Fibroblast of skin of back (primary cell): ENCODE measurements at regions not wholly inside any gene's neighbourhood (a gene's known extent, or its start where the extent isn't known, plus 50 kb on each side); places are given as distances from the start of the nearest gene placed in this dataset.

Source experiments
- DNase-seq: peaks from one replicate; pipeline ENCODE4 v3.0.0-alpha.2; 2013

DNA sequence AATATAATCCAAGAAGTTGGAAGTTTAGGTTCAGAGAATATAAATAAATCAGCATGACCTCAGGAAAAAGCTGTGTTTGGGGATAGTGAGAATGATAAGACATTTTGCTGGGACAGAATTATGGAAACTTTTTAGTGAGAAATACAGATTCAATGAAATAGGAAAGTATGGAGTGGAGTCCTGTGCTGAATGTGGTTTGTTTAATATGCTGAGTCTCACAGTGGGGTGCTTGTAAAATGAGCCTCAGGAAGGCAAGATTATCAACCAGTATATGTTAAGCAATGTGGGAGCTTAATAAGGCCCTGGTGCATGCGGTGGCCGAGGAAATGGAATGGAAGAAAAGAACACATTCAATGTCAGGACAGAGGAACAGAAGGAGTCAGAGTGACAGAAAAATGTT lies 1554.7 kb upstream of the TENM3 start:
- no peak for DNase-seq

DNA sequence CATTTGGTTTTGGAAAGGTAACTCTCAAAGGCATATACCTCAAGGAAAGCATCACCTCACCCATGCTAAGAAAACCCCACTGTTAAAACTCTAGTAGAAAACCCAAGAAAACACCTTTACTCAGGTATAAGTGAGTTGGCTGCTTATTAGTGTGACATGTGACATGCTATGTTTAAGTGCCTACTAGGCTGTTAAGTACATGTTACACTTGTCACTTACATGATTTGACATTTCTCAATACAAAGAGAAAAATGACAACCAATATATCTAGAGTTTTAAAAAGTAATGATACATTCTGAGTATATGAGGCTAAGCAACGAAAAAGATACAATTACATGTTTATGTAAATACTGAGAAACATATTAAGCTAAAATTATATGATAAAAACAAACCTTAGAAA lies 1548.3 kb upstream of the TENM3 start:
- no peak for DNase-seq

DNA sequence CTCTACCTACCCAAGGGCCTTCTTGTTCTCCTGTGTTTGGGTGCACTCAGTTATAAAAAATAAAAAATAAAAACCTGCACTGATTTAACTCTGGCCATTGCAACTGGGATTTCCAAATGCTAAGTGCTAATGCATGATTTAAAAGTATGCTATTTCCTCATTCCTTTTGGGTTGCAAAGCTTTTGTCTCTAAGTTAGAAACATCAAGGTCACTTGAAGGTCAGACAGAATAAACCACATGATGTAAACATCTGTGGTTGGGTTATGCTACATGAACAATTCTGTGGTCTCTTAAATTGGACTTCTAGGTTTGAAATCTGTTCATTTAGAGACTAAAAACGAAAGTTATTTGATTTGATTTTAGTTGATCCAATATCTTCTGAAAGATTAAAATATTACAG lies 1547.4 kb upstream of the TENM3 start:
- peak; percentile 74 for DNase-seq

DNA sequence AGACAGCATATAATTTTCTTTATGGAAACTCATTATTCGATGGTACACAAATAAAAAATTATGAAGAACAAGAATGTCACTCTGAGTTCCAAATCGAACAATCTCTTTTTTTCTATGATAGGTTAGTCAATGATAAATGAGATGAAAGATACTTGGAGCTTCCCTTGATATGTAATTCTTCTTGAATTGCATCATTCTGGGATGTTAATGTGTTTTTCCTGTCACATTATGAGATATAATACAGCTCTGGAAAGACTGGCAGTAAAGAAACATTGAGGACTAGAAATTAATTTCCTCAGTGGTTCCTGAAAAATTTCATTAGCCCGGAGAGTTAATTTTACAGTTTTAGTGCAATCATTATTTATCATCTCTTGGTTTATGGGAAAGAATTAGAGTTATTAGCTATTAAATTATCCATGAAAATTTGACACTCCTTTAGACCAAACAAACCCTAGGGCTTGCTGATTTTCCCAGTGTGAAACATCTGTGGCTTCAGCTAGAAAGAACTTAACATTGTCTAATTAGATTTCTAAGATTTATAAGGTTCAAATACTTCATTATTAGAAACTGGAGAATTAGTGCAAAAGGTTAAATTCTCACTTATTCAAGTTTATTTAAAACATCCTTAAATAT lies 1546.6 kb upstream of the TENM3 start:
- no peak for DNase-seq

DNA sequence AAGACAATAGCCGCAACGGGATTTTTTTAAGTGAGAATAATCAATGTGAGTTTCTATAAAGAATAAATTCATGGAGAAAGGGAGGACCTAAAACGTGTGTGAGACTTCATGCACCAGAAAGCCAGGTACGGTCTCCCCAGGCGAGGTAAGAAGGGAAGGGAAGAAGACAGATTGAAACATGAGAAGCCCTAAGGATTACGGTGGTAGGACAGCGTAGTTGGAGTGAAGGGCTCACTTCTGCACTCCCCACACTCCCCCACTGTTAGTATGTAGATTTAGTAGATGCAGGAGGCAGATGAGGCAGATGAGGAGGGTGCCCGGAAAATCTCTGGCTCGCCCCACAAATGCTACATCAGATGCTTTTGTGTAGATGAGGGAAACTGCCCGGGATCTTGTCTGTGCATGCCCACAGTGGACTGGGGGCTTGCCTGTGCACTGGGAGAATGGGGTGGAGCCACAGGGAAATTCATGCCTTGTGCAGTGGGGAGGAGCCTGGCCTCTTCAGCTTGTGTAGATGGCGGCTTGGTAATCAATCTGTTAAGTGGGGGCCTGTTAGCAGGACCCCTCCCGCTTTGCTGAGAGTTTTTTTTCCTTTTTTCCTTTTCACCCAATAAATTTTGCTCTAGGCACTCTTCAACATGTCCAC lies 1544.5 kb upstream of the TENM3 start:
- DNase-seq: no peak

DNA sequence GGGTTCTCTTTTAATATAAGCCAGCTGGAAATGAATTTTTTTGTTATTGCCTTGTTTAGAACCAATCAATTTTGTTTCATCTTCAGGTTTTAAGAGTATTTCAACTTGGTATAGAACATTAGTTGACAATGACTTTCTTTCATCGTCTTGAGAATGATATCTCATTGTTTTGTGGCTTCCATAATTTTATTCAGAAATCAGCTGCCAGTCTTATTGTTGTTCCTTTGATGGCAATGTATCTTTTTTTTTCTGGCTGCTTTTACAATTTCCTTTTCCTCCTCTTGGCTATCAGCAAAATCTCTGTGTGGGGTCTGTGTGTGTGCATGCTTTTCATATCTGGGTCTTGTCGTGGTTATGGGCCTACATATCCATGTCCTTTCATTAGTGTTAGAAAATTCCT lies 1536.4 kb upstream of the TENM3 start:
- DNase-seq: no peak

DNA sequence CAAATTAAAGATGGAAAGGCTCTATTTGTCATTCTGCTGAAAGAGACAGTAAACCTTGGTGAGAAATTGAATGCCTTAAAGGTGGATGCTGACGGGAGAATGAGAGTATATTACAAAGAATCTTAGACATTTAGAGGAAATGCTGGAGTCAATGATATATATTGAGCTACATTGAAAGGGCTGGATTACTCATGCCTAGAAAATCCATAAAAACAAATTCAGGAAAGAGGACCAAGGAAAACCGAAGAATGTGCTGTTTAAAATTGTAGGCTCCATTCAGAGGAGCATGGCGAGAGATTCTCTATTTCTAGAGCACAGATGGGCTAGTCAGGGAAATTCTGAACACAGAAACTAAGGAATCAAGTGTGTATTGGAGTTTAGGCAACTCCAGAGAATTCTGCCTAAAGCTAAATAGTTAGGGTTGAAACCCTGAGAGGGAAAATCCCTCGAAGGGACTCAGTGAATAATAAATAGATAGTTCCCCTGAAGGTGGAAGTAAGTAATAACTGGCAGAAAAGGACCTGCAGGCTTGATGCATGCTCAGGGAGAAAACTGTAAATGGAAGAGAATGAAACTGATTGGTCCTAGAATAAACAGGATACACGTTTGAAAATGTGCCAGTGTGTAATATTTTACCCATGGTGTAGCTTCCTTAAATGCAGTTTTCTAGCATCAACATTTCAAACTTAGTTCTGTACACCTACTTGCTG lies 1532.4 kb upstream of the TENM3 start:
- DNase-seq: peak; percentile 44

DNA sequence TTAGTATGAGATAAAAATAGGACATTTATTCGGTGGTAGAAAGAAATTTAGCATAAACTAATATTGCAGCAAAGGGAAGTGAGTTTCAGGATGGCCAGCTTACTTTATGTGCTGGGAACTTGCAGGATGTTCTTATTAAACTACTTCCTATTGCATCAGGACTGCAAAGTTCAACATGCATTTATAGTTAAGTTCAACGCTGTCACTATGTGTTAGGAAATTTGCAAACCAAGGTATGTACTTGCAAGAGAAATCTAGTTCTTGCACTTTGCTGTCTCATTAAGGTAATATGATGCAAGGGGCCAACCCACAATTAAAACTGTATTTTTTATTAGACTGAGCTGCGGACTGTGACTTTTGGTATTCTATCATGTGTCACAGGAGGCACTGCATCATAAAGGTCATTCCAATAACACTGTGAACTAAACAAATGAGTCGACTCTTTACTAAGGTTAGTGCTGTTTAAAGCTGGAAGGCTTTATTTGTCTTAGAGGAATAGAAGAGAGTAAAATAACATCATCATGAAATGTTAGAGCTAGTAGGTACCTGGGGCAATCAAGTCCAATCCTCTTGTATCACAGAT lies 1525.7 kb upstream of the TENM3 start:
- DNase-seq: no peak

DNA sequence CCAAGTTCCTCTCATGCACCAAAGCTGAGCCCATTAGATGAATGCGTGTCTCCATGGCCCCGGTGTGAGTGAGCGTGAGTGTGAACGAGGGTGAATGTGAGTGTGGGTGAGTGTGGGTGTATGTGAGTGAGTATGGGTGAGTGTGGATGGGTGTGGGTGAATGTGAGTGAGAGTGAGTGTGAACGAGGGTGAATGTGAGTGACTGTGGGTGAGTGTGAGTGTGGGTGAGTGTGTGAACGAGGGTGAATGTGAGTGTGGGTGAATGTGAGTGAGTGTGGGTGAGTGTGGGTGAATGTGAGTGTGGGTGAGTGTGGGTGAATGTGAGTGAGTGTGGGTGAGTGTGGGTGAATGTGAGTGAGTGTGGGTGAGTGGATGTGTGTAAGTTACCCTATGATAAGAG lies 1521.8 kb upstream of the TENM3 start:
- DNase-seq: no peak

DNA sequence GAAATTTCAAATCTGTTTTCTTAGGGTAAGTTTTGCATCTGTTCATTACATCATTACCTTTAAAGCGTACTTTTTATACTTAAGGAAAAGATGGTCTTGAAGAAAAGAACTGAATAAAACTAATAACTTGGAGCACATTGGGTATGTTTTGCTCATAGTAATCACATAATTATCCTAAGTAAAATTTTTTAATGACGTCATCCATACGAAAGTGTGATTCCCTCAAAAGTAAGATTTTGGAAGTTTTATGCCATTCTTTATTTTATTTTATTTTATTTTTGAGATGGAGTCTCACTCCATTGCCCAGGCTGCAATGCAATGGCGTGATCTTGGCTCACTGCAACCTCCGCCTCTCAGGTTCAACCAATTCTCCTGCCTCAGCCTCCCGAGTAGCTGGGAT lies 1516.6 kb upstream of the TENM3 start:
- no peak for DNase-seq

DNA sequence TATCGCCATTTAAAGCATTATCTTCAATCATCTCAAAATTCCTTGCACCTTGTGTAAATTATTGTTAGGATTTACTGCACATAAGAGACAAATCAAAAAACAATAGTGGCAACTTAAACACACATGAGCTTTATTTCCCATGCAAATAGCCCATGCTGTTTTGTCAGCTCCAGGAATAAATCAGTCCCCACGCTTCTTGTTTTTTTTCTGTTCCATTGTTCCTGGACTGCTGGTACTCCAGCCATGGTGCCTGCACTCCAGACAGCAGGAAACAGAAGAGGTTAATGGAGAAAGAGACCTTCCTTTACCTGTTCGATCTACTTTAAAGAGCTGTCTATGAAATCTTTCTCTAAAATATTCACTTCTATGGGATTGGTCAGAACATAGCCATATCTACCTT lies 1515.7 kb upstream of the TENM3 start:
- DNase-seq: no peak

DNA sequence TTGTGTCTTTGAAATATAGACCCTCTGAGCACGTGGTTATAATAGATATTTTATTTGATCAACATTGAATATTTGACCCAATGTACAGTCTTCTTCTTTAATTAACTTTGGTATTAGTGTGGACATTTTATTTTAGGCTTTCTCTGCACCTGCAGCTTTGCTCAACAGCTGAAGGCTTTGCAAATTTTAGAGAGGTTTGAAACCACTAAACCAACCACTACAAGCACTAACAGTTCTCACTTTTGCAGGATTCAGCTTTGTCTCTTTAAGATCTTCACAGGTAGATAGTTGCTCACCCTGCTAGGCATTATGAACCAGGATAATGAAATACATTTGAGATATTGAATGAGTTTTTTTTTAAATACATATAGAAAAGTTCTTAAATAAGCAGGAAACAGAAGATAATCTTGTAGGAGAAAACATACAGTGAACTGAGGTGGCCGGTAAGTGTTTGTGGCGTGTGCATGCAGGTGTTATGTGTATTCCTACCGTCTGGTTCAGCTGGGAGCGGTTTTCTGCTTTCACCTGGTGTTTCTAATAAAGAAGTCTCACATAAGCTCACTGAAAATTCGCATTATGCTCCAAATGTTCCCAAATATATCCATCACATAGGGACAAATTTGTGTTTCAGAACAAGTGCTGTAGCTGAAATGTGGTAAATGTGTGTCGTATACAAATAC lies 1508.3 kb upstream of the TENM3 start:
- no peak for DNase-seq

DNA sequence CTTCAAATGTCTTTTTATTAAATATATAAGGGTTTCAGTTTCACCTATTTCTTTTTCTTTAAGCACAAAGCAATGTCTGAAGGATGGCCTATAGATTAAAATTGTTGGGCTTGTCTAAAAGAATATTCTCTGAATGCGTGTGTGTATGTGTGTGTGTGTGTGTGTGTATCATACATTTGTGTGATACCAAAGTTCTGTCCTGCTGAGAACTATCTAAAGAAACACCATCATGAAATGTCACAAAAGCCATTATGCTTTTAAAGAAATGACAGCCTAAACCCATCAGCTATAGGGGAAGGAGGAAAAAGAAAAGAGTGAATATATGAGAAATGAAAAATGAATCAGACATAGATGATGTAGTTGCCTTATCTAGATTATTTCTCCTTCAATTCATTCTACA lies 1501.5 kb upstream of the TENM3 start:
- no peak for DNase-seq

DNA sequence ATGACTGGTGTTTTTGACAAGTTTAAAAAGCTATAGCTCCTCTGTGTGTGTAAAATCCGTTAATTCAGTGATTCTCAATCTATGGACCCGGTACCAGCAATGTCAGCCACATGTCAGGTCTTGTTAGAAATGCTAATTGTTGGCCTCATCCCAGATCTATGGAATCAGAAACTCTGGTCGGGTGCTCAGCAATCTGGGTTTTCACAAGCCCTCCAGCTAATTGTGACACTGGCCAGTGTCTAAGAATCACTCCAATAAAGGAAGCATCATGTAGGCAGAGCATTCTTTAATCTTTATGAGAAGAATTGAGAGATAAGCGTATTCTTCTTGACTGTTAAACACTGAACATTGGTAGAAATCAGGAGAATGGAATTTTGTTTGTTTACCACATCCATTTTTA lies 1498.2 kb upstream of the TENM3 start:
- no peak for DNase-seq

DNA sequence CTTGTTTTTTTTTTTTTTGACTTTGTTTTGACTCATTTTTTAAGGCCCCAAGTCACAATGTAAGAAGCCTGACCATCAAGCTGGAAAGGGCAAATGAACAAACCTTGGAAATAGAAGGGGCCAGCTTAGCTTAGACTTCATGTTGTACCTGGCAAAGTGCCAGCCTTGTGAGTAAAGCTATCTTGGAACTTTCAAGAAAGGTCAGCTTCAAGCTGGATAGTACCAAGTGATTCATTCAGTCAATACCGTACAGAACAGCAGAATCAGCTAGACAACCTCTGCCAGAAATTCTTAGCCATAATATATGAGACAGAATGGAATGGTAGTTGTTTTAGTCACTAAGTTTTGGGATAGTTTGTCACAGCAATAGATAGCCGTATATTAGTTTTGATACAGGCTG lies 1492.2 kb upstream of the TENM3 start:
- peak; percentile 25 for DNase-seq

DNA sequence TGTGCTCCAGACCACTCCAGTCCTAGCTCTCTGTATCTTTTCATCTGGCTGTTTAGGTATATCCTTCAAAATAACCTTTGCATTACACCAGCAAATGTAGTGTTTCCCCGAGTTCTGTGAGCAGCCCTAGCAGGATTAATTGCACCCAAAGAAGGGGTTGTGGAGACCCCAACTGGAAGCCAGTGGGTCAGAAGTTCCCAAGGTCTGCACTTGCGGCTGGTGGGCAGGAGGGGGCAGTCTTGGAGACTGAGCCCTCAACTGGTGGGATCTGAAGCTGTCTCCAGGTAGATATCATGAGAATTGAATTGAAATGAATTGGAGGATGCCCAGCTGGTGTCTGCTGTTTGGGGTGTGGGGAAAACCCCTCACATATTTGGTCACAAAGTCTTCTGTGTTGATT lies 1485.3 kb upstream of the TENM3 start:
- no peak for DNase-seq

DNA sequence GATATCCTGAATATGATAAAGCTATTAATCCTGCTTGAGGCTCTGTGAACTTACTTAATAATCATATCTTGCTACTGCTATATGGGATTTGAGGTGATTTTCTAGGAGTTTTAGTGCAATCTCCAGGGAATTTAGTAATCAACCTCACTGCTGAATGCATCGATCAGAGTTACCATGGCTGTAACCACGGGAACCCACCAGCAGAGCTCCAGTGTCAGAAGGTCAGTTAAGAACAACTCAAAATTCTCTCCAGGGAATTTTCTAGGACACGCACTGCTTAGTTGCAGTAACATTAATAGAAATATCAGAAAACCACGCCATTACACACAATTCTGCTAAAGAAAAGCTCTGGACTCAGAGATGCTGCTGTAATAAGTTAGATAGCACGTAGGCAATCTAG lies 1477.2 kb upstream of the TENM3 start:
- DNase-seq: no peak

DNA sequence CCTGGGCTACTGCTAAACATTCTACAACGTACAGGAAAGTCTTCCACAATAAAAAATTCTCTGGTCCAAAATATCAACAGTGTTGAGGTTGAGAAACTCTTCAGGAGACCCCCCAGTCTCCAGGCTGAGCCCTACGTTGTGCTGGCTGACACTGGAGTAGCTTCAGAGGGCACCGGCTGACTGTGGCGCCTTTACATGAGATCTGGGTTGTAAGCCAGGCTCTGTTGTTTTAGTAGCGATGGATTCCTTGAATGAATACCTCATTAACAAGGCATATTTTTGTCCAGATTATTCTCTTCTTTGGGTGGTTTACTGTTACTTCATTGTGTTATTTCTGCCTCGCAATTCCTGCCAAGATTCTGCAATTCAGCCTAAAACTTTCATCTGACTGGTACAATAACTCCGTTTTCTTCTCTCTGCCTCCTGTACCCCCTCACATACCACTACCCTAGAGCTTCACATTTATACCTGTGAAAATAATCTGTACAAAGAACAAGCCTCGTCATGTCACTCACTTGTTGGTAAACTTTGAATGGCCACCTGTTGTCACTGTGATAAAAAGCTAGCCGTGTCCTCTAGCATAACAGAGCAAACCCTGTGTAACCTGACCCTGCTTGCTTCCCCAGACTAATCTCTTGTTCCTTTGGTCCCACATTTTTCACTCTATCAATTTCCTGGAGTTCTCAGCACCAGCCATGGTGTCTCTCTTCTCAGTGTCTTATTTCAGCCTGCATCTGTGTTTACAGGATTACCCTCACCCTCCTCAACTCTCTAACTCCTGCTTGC lies 1476.1 kb upstream of the TENM3 start:
- DNase-seq: no peak

DNA sequence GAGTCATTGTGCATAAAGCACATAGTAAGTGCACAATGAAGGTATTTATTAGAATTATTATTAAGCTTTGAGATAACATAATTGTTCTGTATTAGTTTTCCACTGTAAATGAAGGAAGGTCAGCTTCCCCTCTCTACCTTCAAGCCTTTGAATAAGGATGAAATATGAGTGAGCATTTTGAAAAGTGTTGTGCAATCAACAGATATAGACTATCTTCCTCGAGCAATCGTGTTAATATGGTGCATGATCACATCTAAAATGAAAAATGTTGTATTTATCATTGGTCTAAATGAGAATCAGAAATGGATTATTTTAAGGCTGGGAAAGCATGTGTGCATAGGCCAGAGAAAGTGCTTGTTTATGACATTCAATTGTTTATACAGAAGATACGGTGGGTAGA lies 1474.6 kb upstream of the TENM3 start:
- DNase-seq: no peak

DNA sequence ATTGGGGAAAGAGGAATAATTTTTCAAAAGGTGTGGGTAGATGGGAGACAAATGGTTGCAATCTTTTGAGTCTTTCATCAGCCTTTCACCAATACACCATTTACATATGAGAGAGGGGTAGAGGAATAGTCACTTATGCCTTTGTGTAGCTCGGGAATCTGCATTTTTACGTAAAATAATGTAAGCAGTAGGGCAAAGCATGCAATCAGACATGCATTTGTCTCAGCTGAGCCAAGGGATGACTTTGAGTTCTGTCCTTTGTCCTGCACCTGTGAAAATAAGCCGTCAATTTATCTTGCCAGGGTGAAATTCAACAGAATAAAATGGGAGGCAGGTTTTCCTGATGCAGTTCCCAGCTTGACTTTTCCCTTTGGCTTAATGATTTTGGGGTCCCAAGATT lies 1473.4 kb upstream of the TENM3 start:
- DNase-seq: no peak

DNA sequence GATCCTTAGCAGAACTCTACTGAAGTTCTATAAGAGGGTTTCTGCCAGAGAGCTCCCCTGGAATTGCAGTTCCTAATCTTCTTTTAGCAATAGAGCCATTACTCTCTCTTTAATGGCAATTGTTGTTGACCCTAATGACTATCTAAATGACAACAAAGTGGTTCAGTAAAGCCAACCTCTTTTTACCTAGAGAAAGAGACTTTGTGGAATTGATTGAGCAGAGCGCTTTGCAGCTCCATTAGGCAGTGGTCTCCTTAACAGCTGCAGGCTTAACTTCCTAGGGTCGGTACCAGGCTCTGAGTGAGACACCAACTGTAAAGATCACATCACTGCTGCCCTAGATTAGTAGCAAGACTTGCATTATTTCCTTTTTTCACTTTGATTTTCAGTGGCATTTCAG lies 1472.9 kb upstream of the TENM3 start:
- DNase-seq: no peak

DNA sequence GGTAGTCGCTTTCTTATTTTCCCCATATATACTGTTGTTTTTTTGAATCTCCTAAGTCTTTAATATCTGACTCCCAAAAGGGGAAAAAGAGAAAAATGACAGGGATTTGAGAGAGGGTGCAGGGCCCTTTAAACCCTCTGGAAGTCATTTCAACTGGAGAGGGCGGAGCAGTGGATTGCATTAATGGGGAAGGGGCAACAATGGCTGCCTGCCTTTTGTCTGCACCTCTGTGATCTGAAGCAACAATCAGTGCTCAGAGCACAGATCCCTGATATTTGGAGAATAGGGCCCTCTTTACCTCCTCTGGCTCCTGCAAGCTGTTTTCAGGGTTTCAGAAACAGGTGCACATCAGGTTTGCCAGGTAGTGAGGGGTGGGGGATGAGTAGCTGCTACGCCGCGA lies 1458.3 kb upstream of the TENM3 start:
- no peak for DNase-seq

DNA sequence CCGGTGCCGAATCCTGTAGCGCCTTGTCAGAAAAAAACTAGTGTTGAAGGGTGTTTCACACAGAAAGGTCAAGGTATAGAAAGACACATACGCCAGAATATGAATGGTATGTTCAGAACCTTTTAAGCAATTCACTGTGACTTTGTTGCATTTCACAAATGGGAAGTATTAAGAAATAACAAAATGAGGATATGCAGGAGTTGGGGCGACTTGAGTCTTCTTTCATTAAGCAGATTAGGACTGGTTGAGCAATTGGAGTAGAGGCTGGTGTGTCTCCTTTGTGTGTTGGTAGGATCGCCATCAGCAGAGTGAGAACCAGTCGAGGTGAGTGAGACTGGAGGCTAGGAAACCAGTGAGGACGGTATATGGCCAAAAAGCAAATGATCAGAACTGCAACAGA lies 1454.5 kb upstream of the TENM3 start:
- DNase-seq: no peak
